ENCODE measurements at regions not wholly inside any gene's neighbourhood (a gene's known extent, or its start where the extent isn't known, plus 50 kb on each side); places are given as distances from the start of the nearest gene placed in this dataset.
"Not testable (repeated sequence)": the region's sequence is repeated elsewhere in the genome, so short reads cannot be mapped to it uniquely, and the experiment has no call there.

- TF ChIP-seq CTCF (IDR thresholded peaks at IDR 0.05; ENCODE audit: low read depth, low read length, missing input control); SP1 (IDR thresholded peaks at IDR 0.05); YY1 (IDR thresholded peaks at IDR 0.05); RAD21 (IDR thresholded peaks at IDR 0.05): not testable (repeated sequence)
- TF ChIP-seq, protein P1, sequence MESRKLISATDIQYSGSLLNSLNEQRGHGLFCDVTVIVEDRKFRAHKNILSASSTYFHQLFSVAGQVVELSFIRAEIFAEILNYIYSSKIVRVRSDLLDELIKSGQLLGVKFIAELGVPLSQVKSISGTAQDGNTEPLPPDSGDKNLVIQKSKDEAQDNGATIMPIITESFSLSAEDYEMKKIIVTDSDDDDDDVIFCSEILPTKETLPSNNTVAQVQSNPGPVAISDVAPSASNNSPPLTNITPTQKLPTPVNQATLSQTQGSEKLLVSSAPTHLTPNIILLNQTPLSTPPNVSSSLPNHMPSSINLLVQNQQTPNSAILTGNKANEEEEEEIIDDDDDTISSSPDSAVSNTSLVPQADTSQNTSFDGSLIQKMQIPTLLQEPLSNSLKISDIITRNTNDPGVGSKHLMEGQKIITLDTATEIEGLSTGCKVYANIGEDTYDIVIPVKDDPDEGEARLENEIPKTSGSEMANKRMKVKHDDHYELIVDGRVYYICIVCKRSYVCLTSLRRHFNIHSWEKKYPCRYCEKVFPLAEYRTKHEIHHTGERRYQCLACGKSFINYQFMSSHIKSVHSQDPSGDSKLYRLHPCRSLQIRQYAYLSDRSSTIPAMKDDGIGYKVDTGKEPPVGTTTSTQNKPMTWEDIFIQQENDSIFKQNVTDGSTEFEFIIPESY (IDR thresholded peaks at IDR 0.05), result not testable (repeated sequence)
Observed at GRCh38 chr6:168850027-168850736, 403.5 kb downstream of the THBS2 start.

Measured in liver (tissue), 3 donors.